Peyer's patch (tissue), 4 donors: ENCODE measurements at regions not wholly inside any gene's neighbourhood (a gene's known extent, or its start where the extent isn't known, plus 50 kb on each side); places are given as distances from the start of the nearest gene placed in this dataset.

Source experiments
- CTCF ChIP-seq, 6 experiments: fragments of 450-650 bp in 4 of 6; fragments of 200-600 bp in 2 of 6; sonication (generic) in 1 of 6; IDR thresholded peaks; one replicate each; pipeline ENCODE4 v1.5.1; 2017 to 2019; ENCODE audit warnings: antibody characterized with exemption in 6 of 6, mild to moderate bottlenecking in 3 of 6, moderate library complexity in 1 of 6
- POLR2A ChIP-seq, 2 donors: fragments of 450-650 bp; IDR thresholded peaks; one replicate each; pipeline ENCODE4 v1.5.1; 2017; ENCODE audit warnings: antibody characterized with exemption in 2 of 2, mild to moderate bottlenecking in 2 of 2, moderate library complexity in 2 of 2

GRCh38 chr4:81818385-81818920, 346.7 kb upstream of the RASGEF1B start:
- TF ChIP-seq CTCF (IDR thresholded peaks at IDR 0.05) (no peak), POLR2A (IDR thresholded peaks at IDR 0.05) (no peak)
